Astrocyte of the cerebellum (primary cell): ENCODE measurements at regions not wholly inside any gene's neighbourhood (a gene's known extent, or its start where the extent isn't known, plus 50 kb on each side); places are given as distances from the start of the nearest gene placed in this dataset.

ENCODE experiments used
- DNase-seq: peaks from one replicate; pipeline ENCODE4 v3.0.0-alpha.2; 2011; ENCODE audit warnings: low read depth
- H3K4me3 ChIP-seq: 2 replicates; pipeline ENCODE4 v1.5.1; 2011; ENCODE audit warnings: mild to moderate bottlenecking, low read depth, low read length, moderate library complexity
- CTCF ChIP-seq: IDR thresholded peaks from 2 replicates; pipeline ENCODE4 v1.5.1; 2012; ENCODE audit warnings: low read length, low read depth, moderate library complexity, mild to moderate bottlenecking; ENCODE audit errors: missing control alignments
- in situ Hi-C: cut with HindIII; loops from 2 replicates; pipeline ENCODE4 v1.10.0; 2017; ENCODE audit warnings: low sequenced_read_pairs

- no peak overlapping the region for H3K4me3 ChIP-seq
- no peak for TF ChIP-seq CTCF
- in situ Hi-C loops: no loop called here
- no peak for DNase-seq
Measured at GRCh38 chr1:53391982-53392381, 64.1 kb upstream of the LRP8 start.

- no peak overlapping the region for H3K4me3 ChIP-seq
- DNase-seq: no peak
- in situ Hi-C loops: no loop called here
- TF ChIP-seq CTCF: no peak
Measured at GRCh38 chr1:53392460-53392859, 64.6 kb upstream of the LRP8 start.

GRCh38 chr1:53393325-53393792, 65.5 kb upstream of the LRP8 start:
- in situ Hi-C loops: no loop called here
- TF ChIP-seq CTCF: peak; percentile 79
- no peak overlapping the region for H3K4me3 ChIP-seq
- DNase-seq: peak; percentile 24

GRCh38 chr1:53394306-53394705, 64.9 kb upstream of the DMRTB1 start:
- no peak overlapping the region for H3K4me3 ChIP-seq
- in situ Hi-C loops: no loop called here
- TF ChIP-seq CTCF: no peak
- no peak for DNase-seq

- no peak for TF ChIP-seq CTCF
- in situ Hi-C loops: loop anchor here (5.0 kb wide), 1 partner anchor 103 kb away; no protein-coding TSS in a partner anchor
- no peak for DNase-seq
- H3K4me3 ChIP-seq: no peak overlapping the region
Measured at GRCh38 chr1:53395671-53396215, 63.5 kb upstream of the DMRTB1 start.

GRCh38 chr1:53396573-53397268, 62.5 kb upstream of the DMRTB1 start:
- TF ChIP-seq CTCF: no peak
- DNase-seq: no peak
- H3K4me3 ChIP-seq: no peak overlapping the region
- in situ Hi-C loops: loop anchor here (5.0 kb wide), 1 partner anchor 104 kb away; no protein-coding TSS in a partner anchor
